SW480 (cell line): ENCODE measurements at regions not wholly inside any gene's neighbourhood (a gene's known extent, or its start where the extent isn't known, plus 50 kb on each side); places are given as distances from the start of the nearest gene placed in this dataset.

Source experiments
- DNase-seq: peaks from one replicate; pipeline ENCODE4 v3.0.0-alpha.2; 2016; ENCODE audit warnings: low spot score

DNA sequence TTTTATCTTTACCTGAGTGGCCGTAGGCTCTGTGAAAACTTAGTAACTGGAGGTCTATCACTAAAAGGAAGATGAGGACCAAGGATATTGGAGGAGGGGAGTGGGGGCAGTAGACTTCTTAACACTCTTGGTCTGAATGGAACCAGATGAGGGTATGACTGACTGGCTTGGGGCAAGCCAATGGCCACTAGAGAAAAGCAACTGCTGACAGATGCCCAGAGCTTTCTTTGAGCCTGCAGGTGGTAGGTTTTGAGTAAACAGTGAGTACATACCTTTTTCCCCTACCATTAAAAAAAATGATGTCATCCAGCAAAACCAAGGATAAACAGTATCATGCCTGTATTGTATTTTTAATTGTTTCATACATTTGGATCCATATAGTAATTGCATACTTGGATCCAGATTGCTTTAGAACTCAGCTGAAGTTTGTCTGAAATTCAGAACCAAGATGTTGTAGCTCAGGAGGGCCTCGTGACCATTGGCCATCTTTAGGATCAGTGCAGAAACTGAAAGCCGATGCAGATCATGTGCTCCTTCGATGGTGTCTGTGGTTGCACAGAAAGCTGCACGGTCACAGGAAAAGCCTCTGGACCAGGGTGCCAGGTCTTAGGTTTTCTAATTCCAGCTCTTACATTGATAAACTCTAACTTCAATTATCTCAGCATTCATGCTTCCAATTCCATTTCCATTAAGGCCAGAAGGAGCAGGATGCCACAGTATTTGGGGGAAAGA lies 131.0 kb downstream of the PDGFRA start:
- no peak for DNase-seq

DNA sequence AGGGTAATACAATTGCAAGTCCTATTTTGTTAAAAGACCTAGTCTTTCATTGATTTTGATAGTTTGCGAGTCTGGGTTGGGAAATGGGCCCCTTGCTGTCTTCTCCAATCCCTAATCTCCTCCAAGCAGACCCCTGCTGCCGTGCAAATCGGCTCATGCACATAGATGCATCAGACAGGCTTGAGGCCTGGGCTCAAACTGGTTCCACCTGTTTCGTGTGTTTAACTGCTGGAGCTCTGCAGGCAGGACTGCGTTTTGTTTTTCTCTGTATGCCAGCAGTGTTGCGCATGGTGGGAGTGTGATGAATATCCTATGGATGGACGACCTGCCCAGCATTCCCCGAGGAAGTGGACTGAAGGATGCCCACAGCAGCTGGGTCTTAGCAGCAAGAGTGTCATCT lies 133.9 kb downstream of the PDGFRA start:
- no peak for DNase-seq

DNA sequence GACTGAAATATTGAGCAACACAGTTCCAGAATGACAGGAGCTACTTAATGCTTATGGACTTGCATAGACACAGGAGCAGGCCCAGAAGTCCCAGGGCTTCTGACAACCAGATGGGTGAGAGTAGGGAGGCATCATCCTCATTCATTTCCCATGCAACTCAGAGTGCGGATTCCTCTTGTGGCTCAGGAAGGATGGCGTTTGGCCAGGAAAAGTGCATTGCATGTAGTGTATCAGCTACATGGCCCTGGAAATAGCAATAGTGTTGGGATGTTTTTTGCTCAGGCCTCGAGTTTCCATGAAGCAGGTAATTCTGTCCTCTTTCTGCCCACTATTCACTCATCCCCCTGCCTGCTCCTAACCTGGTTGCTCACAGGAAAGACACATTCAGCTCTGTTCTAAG lies 136.6 kb downstream of the PDGFRA start:
- DNase-seq, result no peak

DNA sequence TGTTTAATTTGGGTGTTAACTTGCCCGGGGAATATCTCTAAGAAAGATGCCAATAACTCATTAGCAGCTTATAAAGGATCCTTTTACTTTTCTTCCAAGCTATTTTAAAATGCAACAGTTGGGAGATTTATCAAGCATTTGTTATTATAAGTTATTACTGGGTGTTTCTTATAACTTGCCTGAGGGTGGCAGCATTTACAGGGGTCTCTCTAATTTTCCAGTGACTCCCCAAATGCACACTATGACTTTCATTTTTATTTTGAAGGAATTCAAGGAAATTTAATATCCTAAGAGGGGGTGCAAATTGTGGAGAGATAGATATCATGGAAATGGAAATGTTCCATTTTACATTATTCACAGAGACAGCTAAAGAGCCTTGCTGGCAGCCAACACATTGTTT lies 138.0 kb downstream of the PDGFRA start:
- DNase-seq, result no peak

DNA sequence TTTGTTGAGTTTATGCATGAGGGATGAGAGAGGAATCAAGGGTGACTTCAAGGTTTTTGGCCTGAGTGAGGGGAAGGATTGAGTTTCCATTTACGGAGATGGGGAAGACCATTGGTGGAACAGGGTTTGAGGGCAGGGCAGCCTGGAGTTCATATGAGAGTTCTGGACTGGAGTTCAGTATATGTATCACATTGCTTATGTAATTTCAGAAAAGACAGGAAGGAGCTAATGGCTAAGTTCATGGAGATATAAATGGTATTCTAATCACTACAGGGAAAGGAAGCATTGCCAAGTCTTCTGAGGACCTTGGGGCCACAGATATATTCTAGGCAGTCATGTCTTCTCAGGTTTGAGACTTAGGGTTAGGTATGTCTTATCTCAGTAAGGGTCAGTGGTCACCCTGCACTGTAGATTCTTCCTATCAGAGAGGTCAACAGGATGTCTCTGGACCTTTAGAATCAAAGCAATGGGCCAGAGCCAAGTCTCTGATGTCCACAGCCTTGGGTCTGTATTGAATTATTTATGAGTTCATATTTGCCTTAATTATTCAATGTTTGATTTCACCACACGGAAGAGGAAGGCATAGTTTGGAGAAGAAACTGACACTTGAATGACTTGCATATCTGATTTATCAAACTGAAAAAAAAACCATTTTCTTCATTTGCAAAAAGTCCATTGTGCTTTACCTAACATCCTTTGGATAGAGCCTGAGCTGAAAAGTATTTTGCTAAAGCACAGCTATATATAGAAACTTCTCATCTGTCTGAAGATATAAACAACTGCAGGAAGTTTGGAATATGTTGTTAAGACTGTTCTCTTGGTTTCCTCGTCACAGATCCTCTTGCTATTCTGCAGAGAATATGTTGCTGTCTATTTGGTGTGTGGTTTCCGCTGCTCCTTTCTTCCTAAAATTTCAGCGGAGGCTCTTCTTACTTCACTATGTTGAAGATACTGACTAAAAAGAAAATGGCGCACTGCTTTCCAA lies 139.5 kb downstream of the PDGFRA start:
- DNase-seq, result no peak

DNA sequence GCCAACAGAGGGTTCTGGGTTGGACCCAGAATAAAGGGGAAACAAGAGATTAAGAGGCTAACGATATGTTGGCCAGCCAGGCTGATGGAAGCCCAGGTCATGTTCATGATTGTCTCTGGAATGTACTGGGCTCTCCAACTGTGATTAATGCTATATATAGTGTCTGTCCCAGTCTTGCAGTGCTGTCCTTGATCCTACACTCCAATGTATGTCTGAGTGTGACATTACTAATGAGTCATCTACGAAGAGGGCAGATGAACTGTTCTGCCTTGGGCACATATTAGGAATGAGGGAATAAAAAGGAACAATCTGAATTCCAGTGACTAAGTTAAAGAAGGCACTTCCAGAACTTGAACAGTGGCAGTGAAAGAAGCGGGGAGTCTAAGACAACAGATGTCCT lies 142.1 kb downstream of the PDGFRA start:
- DNase-seq, result no peak

DNA sequence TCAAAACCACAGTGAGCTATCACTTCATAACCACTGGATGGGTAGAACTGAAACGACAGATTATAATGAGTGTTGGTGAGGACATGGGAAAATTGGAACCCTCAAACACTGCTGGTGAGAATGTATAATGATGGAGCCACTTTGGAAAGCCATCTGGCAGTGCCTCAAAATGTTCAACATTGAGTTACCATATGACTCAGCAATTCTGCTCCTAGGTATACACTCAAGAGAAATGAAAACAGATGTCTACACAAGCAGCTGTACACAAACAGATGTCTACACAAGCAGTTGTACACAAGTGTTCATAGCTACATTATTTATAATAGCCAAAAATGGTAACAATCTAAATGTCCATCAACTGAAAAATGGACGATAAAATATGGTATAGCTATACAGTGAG lies 143.9 kb downstream of the PDGFRA start:
- no peak for DNase-seq

DNA sequence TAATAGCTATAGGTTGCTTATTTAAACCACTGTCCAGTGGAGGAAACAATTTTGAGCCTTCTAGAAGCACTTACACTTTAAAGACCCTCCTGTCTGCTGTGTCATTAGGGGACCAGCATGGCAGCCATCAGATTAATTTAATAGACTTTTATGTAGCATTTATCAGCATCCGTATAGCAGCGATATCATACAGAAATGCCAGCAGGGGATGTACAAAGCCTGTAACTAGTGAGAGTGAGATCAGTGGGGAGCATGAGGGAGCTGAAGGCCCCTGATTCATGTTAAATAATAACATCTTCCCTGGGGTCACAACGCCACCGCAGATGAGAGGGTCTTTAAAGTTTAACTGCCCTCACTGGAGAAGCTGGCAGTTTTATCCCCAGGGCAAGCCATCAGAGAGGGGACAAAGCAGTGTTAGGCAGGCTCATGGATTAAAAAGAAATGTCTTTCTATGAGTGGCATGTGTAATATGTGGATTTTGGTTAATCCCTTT lies 144.7 kb downstream of the PDGFRA start:
- no peak for DNase-seq

DNA sequence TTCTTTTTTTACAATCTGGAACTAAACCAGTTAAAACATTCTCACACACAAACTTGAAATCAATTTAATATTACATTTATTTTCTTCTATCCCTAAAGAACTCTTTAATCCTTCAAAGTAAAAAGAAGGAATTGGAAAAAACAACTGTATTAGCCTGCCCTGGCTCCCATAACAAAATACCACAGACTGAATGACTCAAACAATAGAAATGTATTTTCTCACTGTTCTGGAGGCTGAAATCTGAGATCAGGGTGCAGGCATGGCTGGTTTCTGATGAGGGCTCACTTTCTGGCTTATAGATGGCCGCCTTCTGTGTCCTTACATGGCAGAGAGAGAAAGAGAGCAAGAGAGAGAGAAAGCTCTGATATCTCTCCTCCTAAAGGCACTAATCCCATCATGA lies 149.4 kb downstream of the PDGFRA start:
- no peak for DNase-seq

DNA sequence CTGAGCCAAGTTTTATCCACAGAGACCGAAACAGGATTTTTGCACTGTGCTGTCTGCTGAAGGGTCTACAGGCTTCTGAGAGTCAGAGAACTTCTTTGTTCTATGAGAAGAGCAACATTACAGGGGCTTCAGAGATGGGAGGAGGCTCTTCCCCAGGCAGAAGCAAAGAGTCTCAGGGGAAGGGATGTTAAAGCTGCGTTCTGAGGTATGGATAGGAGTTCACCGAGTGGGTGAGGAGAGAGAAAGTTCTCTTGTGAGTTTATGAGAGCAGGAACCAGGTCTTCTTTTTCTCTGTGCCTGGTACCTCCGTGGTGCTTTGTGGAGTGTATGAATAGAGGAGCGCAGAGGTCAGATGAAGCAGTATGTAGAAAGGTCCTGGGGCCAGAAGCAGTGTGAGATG lies 155.1 kb downstream of the PDGFRA start:
- DNase-seq, result no peak

DNA sequence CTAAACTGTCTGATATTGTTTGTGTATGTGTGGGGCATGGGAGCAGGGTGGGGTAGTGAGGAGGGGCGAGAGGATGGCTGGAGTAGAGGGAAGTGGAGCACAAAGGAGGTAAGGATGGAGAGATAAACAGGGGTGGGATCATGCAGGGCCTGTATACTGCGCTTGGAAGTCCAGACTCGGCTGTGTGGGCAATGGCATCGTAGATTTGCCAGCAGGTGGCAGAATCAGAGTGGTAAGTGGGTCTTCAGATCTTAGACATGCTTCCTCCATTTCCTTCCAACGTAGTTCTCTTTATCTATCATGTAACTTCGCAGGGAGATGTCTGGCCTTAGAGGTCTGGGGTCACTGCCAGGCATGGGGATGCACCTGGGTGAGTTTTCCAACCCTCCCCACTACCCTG lies 155.5 kb downstream of the PDGFRA start:
- peak; percentile 38 for DNase-seq

DNA sequence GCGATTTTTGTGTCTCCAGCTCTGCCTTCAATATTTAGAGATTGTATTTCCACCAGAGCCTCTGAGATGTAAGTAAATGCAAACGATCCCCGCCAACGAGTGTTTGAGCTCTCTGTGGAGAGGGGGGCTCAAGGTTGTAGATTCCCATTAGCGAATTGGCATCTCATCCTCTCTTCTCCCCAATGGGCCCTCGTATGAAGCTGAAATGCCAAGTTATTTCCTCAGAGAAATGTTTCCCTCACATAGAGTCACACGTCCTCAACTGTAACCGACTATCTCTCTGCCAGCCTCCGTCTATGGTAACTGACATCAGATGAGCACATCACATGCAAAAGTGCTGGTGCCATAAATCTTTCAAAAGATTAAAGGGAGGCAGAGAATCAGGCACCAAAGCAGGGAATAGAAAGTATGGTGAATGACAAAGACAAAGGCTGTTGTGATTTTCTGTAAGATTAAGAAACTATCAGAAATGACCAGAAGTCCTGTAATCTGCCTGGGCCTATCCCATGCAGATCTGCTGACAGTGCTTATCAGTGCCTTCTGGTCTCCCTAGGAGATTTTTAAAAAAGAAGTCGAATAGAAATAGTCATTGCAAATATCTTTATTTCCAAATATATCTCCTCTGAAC lies 157.1 kb downstream of the PDGFRA start:
- no peak for DNase-seq

DNA sequence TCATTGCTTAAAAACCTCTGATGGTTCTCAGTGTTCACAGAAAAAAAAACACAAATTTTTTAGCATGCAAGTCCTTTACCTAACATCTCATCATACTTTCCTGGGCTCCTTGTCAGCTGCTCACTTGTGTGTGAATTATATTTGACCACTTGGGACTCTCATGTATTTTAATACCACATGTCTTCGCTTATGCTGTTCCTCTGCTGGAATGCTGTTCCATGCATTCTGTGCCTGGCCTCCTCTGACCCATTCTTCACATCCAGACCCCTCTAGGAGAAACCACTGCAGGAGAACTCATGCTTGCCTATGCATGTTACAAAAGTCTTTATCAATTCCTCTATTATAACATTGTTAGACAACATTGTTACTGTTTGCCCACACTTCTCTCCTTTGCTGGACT lies 157.6 kb downstream of the PDGFRA start:
- DNase-seq, result no peak

DNA sequence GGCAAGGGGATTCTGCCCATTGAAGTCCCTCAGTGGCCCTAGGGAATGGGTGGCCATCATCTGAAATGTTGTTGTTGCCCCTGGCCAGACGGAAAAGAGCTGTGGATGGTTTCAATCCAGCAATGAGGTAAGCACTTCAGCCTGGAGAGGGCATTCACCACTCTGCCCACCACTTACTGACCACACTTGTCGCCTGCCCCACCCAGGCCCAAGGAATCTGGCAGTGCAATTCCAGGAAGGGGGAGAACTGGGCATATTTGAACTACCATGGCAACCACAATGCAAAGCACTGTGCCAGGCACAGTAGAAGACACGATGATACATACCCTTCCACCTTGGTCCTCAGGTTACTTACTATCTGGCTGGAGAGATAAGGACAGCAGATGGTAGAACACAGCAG lies 161.6 kb downstream of the PDGFRA start:
- no peak for DNase-seq

DNA sequence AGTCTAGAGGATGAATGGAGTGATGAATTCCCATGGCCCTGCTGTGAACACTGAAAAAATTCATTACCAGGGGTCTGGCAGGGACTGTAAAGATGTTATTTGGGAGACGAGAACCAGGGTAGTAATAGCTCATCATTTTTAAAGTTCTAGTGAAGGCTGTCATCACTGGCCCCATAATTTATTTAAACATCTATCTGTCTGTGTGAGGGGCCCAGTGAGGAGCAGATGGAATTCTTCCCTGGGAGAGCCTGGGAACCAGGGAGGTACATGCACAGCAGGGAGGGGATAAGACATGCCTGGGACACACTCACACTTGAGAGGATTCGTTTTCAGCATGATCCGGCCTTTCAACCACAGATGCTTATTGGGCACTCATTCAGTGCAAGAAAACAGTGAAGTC lies 162.0 kb downstream of the PDGFRA start:
- no peak for DNase-seq

DNA sequence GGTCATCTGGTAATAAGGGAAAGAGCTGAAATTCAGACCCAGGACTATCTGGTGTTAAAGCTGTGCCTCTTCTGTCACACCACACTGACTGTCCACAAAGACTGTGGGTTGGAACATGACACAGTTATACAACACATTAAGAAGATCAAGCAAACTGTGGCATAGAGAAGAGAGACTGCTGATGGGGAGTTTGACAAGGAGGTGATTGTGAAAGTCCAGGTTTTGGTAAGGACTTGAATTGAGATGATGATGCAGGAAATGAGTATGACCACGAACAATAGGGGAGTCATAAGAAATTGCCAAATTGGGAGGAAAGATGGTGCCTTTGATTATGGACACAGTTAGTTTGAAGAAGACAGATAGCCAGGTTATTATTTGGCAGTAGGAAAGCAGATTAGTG lies 163.4 kb downstream of the PDGFRA start:
- no peak for DNase-seq

DNA sequence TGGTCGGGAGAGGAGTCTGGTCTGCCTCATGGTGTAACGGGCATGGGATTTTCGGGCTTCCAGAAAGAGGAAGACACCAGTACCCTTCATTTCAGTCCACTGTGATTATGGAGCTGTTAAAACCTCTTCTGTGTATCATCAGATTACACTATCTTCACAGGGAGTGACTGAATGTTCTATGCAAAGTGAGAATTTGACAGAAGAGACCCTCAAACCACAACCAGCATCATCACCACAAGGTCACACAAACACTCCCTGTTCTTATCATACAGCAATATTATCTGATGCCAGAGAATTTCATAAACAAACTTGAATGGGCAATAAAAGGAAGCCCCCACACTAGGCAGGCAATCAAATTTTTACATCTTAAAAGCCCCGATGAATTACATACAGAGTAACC lies 164.2 kb downstream of the PDGFRA start:
- no peak for DNase-seq

DNA sequence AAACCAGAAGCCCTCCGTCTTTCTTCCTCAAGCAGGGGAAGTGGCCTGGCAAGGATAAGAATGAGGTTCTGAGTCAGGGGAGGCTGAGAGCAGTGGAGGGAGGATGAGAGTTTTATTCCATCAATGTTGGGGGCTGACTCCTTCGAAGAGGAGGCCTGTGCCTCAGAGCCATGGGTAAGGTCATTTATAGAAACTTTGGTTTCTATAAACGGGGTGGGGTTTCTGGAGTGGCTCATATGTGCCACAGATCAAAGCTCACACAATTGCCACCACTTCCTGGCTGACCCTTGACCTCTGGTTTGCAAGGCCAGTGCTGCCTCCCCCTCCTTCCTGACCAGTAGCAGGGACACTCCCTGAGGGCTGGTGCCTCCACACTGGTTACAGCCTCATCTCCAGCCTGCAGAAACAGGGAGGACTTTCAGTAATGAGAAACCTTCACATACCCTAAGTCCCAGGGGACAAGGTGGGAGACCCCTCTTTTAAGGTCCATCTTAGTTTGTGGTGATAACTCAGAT lies 166.0 kb downstream of the PDGFRA start:
- DNase-seq, result no peak

DNA sequence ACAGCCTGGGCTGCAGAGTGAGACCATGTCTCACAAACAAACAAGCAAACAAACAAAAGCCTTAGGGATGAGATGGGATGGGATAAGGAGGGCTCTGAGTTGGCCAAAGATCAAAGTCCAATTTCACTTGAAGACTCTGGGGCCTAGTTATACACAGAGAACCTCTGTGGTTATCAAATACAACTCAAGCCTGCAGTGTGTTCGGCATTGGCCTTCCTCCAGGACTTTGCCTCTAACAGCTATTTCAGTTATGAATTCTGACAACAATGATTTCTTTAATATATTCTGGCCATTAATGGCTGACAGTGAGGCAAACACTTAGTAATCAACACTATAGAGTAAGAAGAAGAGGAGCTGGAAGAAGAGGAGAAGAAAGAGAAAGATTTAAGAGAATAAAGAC lies 171.1 kb downstream of the PDGFRA start:
- DNase-seq, result no peak

DNA sequence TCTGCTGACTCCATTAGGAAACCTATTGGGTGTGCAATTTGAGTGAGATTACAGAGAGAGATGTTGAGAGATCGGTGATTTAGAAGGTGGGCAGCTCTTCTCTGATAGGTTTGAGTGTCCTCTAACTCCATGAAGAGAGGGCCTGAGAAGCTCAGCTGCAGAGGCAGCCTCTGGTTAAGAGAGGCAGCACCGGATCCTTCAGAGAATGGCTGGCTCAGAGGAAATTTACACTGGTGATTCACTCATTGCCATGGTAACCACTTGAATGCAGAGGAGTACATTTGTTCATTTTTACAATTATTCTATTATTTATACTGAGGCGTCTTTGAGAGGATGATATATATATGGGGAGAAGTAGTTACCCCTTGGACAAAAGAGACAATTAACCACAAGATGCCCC lies 171.7 kb downstream of the PDGFRA start:
- no peak for DNase-seq

DNA sequence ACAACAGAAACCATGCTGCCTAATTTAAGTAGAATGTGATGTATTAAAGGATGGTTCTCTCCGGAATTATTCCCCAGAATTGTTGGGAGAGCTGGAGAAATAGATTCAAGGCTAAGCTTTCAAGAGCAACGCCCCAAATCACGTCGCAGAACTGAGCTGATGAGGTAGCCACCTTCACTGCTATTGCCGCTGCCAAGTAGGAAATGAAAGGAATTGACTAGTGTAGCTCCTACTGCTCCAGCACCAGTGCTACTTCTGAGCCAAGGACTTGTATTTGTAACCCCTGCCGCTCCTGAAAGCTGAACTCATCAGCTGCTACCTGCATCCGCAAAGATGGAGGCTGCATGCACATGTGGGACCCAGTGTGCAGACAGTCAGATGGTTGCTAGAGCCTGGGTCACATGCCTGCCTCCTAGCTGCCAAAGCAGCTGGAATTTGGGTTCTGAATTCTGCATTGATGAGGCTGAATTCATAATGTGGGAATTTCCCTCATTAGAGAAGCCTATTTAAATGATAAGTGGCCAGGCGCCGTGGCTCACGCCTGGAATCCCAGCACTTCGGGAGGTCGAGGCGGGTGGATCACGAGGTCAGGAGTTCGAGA lies 173.9 kb downstream of the PDGFRA start:
- no peak for DNase-seq
